H9 (cell line): ENCODE measurements at regions not wholly inside any gene's neighbourhood (a gene's known extent, or its start where the extent isn't known, plus 50 kb on each side); places are given as distances from the start of the nearest gene placed in this dataset.

ENCODE experiments used
- DNase-seq: peaks from one replicate; pipeline ENCODE4 v3.0.0-alpha.2; 2017
- H2AFZ ChIP-seq: one replicate; pipeline ENCODE4 v1.6.1; 2013; ENCODE audit warnings: mild to moderate bottlenecking, low read length, control low read depth, moderate library complexity
- H2AK5ac ChIP-seq: 2 replicates; pipeline ENCODE4 v1.6.1; 2013; ENCODE audit warnings: low read length, control low read depth, mixed read lengths; ENCODE audit not compliant: insufficient read length
- H2BK120ac ChIP-seq: one replicate; pipeline ENCODE4 v1.6.1; 2013; ENCODE audit warnings: low read depth, mild to moderate bottlenecking, low read length, control low read depth, inconsistent platforms; ENCODE audit not compliant: poor library complexity, severe bottlenecking
- H2BK12ac ChIP-seq: 2 replicates; pipeline ENCODE4 v1.6.1; 2013; ENCODE audit warnings: low read length, control low read depth, mixed read lengths, low read depth; ENCODE audit not compliant: insufficient read length
- H2BK15ac ChIP-seq: 2 replicates; pipeline ENCODE4 v1.6.1; 2013; ENCODE audit warnings: low read depth, low read length, control low read depth
- H2BK20ac ChIP-seq: one replicate; pipeline ENCODE4 v1.6.1; 2013; ENCODE audit warnings: low read depth, mild to moderate bottlenecking, low read length, control low read depth, inconsistent platforms; ENCODE audit not compliant: poor library complexity, severe bottlenecking
- H2BK5ac ChIP-seq: 2 replicates; pipeline ENCODE4 v1.6.1; 2013; ENCODE audit warnings: low read length, control low read depth, mixed read lengths; ENCODE audit not compliant: insufficient read length
- H3K14ac ChIP-seq: 2 replicates; pipeline ENCODE4 v1.6.1; 2013; ENCODE audit warnings: low read length, control low read depth; ENCODE audit not compliant: insufficient read depth
- H3K18ac ChIP-seq: 2 replicates; pipeline ENCODE4 v1.6.1; 2013; ENCODE audit warnings: low read depth, mild to moderate bottlenecking, mixed read lengths, low read length, control low read depth; ENCODE audit not compliant: insufficient read length
- H3K23ac ChIP-seq: 2 replicates; pipeline ENCODE4 v1.6.1; 2013; ENCODE audit warnings: low read length, control low read depth, mixed read lengths, low read depth; ENCODE audit not compliant: insufficient read length
- H3K23me2 ChIP-seq: 2 replicates; pipeline ENCODE4 v1.6.1; 2013; ENCODE audit warnings: low read depth, mild to moderate bottlenecking, mixed read lengths, low read length, control low read depth; ENCODE audit not compliant: insufficient read length, poor library complexity, severe bottlenecking
- H3K27ac ChIP-seq: 2 replicates; pipeline ENCODE4 v1.5.1; 2013; ENCODE audit warnings: low read length, control low read depth, mixed read lengths, low read depth; ENCODE audit not compliant: insufficient read length
- H3K27me3 ChIP-seq: 2 replicates; pipeline ENCODE4 v1.6.1; 2013; ENCODE audit warnings: low read length, control low read depth, inconsistent platforms; ENCODE audit not compliant: insufficient read depth
- H3K4ac ChIP-seq: 2 replicates; pipeline ENCODE4 v1.6.1; 2013; ENCODE audit warnings: low read depth, mild to moderate bottlenecking, control low read depth, inconsistent platforms, low read length, moderate library complexity
- H3K4me1 ChIP-seq: 2 replicates; pipeline ENCODE4 v1.6.1; 2013; ENCODE audit warnings: low read length, control low read depth, inconsistent platforms; ENCODE audit not compliant: insufficient read depth
- H3K4me2 ChIP-seq: 2 replicates; pipeline ENCODE4 v1.6.1; 2013; ENCODE audit warnings: low read length, control low read depth, mixed read lengths; ENCODE audit not compliant: insufficient read length, insufficient read depth
- H3K56ac ChIP-seq: 2 replicates; pipeline ENCODE4 v1.6.1; 2013; ENCODE audit warnings: low read depth, mild to moderate bottlenecking, mixed read lengths, low read length, control low read depth; ENCODE audit not compliant: insufficient read length
- H3K79me1 ChIP-seq: 2 replicates; pipeline ENCODE4 v1.6.1; 2013; ENCODE audit warnings: low read depth, mild to moderate bottlenecking, moderate library complexity, low read length, control low read depth, inconsistent platforms; ENCODE audit not compliant: insufficient read depth, poor library complexity, severe bottlenecking
- H3K79me2 ChIP-seq: 2 replicates; pipeline ENCODE4 v1.6.1; 2013; ENCODE audit warnings: low read length, control low read depth, inconsistent platforms; ENCODE audit not compliant: insufficient read depth
- H3K9ac ChIP-seq: 2 replicates; pipeline ENCODE4 v1.6.1; 2013; ENCODE audit warnings: low read length, control low read depth, mixed read lengths; ENCODE audit not compliant: insufficient read length; ENCODE audit errors: extremely low read depth
- H3K9me3 ChIP-seq: one replicate; pipeline ENCODE4 v1.6.1; 2013; ENCODE audit warnings: low read depth, low read length, inconsistent platforms; ENCODE audit not compliant: control insufficient read depth
- H3T11ph ChIP-seq: one replicate; pipeline ENCODE4 v1.6.1; 2013; ENCODE audit warnings: mild to moderate bottlenecking, low read length, control low read depth, inconsistent platforms
- H4K20me1 ChIP-seq: one replicate; pipeline ENCODE4 v1.6.1; 2013; ENCODE audit not compliant: control insufficient read depth, insufficient read length, insufficient read depth
- H4K5ac ChIP-seq: 2 replicates; pipeline ENCODE4 v1.6.1; 2013; ENCODE audit warnings: low read depth, mild to moderate bottlenecking, mixed read lengths, low read length, control low read depth; ENCODE audit not compliant: insufficient read length
- H4K8ac ChIP-seq: replicated peaks from 2 replicates; pipeline ENCODE4 v1.6.1; 2013; ENCODE audit warnings: low read length, control low read depth, mixed read lengths, low read depth; ENCODE audit not compliant: insufficient read length
- H4K91ac ChIP-seq: 2 replicates; pipeline ENCODE4 v1.6.1; 2013; ENCODE audit warnings: low read depth, mild to moderate bottlenecking, moderate library complexity, mixed read lengths, low read length, control low read depth; ENCODE audit not compliant: insufficient read length
- H3K27ac Mint-ChIP-seq, 3 experiments: 2 replicates in 2 of 3; 3 replicates in 1 of 3; pipeline ENCODE4 v1.8.0; 2020 to 2021; ENCODE audit warnings: mixed read lengths in 3 of 3, mild to moderate bottlenecking in 1 of 3, moderate library complexity in 1 of 3
- H3K27me3 Mint-ChIP-seq: 2 replicates; pipeline ENCODE4 v1.8.0; 2021; ENCODE audit warnings: low read depth, mild to moderate bottlenecking, moderate library complexity, mixed read lengths
- H3K36me3 Mint-ChIP-seq, 3 experiments: 2 replicates in 2 of 3; 3 replicates in 1 of 3; pipeline ENCODE4 v1.8.0; 2020 to 2021; ENCODE audit warnings: low read depth in 3 of 3, mixed read lengths in 3 of 3; ENCODE audit not compliant: insufficient read depth in 1 of 3
- H3K4me1 Mint-ChIP-seq, 2 experiments: 2 replicates each; pipeline ENCODE4 v1.8.0; 2020; ENCODE audit warnings: mixed read lengths in 2 of 2
- H3K4me3 Mint-ChIP-seq, 2 experiments: 2 replicates in 1 of 2; 3 replicates in 1 of 2; pipeline ENCODE4 v1.8.0; 2020 to 2021; ENCODE audit warnings: mild to moderate bottlenecking in 2 of 2, mixed read lengths in 2 of 2, moderate library complexity in 1 of 2
- H3K9me3 Mint-ChIP-seq, 2 experiments: 2 replicates in 1 of 2; 3 replicates in 1 of 2; pipeline ENCODE4 v1.8.0; 2020; ENCODE audit warnings: mild to moderate bottlenecking in 2 of 2, mixed read lengths in 2 of 2, moderate library complexity in 1 of 2
- CTCF ChIP-seq: fragments of 200-600 bp; sonication (generic); conservative IDR thresholded peaks from 3 replicates; pipeline ENCODE4 v1.8.0; 2021; ENCODE audit warnings: antibody characterized with exemption, mild to moderate bottlenecking
- WGBS: extraction: QIAGEN DNeasy Blood & Tissue Kit; methylation state at CpG from one replicate; pipeline ENCODE4 v1.1.7; 2013; ENCODE audit warnings: missing lambda C conversion rate, low lambda C conversion rate, mixed read lengths; ENCODE audit not compliant: insufficient read length; ENCODE audit errors: extremely low coverage; 5-methylcytosine and 5-hydroxymethylcytosine counted together

GRCh38 chr13:111861319-111861718 lies 205.6 kb upstream of the SOX1 start:
- H3K9me3 ChIP-seq: no peaks in the 10 kb centered on the region
- H4K5ac ChIP-seq: no peak overlapping the region
- H3K27me3 ChIP-seq: no peaks in the 10 kb centered on the region
- no peak overlapping the region for H2AK5ac ChIP-seq
- no CpG with 5 or more reads among the region's 7 CpGs for WGBS
- H2BK120ac ChIP-seq: no peak overlapping the region
- H2BK20ac ChIP-seq: no peak overlapping the region
- Mint-ChIP-seq H3K4me1 (peaks cover 10 to 15% of the 10 kb centered on the region in 2 experiments), H3K27ac (no peak overlapping the region), H3K4me3 (no peak overlapping the region), H3K9me3 (peaks cover 3 to 6% of the 10 kb centered on the region in 2 experiments; a peak in 4 of 5 replicates), H3K36me3 (peaks cover 0 to 8% (median 3%) of the 10 kb centered on the region in 3 experiments; a peak in 2 of 7 replicates), H3K27me3 (peaks cover 23% of the 10 kb centered on the region; the same call in 1 of the 2 replicates)
- no peak overlapping the region for H3K56ac ChIP-seq
- no peaks in the 10 kb centered on the region for H3K79me1 ChIP-seq
- DNase-seq: no peak
- no peak overlapping the region for H3K18ac ChIP-seq
- H2BK15ac ChIP-seq: no peak overlapping the region
- H3K79me2 ChIP-seq: no peaks in the 10 kb centered on the region
- no peak overlapping the region for H3K4me2 ChIP-seq
- no peaks in the 10 kb centered on the region for H3K23me2 ChIP-seq
- no peaks in the 10 kb centered on the region for H4K20me1 ChIP-seq
- TF ChIP-seq CTCF: no peak
- no peak overlapping the region for H3K9ac ChIP-seq
- H3K14ac ChIP-seq: no peak overlapping the region
- no peak overlapping the region for H3K27ac ChIP-seq
- no peak overlapping the region for H4K91ac ChIP-seq
- no peak overlapping the region for H3K4ac ChIP-seq
- H3K4me1 ChIP-seq: no peaks in the 10 kb centered on the region
- no peak overlapping the region for H3T11ph ChIP-seq
- H4K8ac ChIP-seq: no peak overlapping the region
- H2BK12ac ChIP-seq: no peak overlapping the region
- no peak overlapping the region for H3K23ac ChIP-seq
- H2BK5ac ChIP-seq: no peak overlapping the region
- no peak overlapping the region for H2AFZ ChIP-seq
